Loucy (cell line): ENCODE measurements at regions not wholly inside any gene's neighbourhood (a gene's known extent, or its start where the extent isn't known, plus 50 kb on each side); places are given as distances from the start of the nearest gene placed in this dataset.

Experiments
- CTCF ChIP-seq: fragments of 200-600 bp; sonication (generic); conservative IDR thresholded peaks from 2 replicates; pipeline ENCODE4 v1.5.1; 2014; ENCODE audit warnings: mild to moderate bottlenecking, antibody characterized with exemption, low read length
- EZH2phosphoT487 ChIP-seq: fragments of 200-600 bp; IDR thresholded peaks from 2 replicates; pipeline ENCODE4 v1.6.1; 2018; ENCODE audit warnings: antibody characterized with exemption, mild to moderate bottlenecking, moderate library complexity, borderline replicate concordance

- TF ChIP-seq CTCF (no peak), EZH2phosphoT487 (no peak)
Observed at GRCh38 chr4:187555174-187555573, 440.4 kb upstream of the ZFP42 start.
